AG04449 (cell line): ENCODE measurements at regions not wholly inside any gene's neighbourhood (a gene's known extent, or its start where the extent isn't known, plus 50 kb on each side); places are given as distances from the start of the nearest gene placed in this dataset.
"Not testable (repeated sequence)": the region's sequence is repeated elsewhere in the genome, so short reads cannot be mapped to it uniquely, and the experiment has no call there.

Experiments used
- CTCF ChIA-PET: fragments of 350-600 bp; formaldehyde crosslinking; extraction: SDS; loops from one replicate; lab custom pipeline; 2021; ENCODE audit warnings: antibody characterized with exemption; lab: Yijun Ruan, JAX
- POLR2A ChIA-PET: fragments of 400-600, 350-600 bp; formaldehyde crosslinking; extraction: SDS; loops from one replicate; lab custom pipeline; 2020; ENCODE audit warnings: antibody characterized with exemption, inconsistent platforms; lab: Yijun Ruan, JAX
- DNase-seq: peaks from one replicate; pipeline ENCODE4 v3.0.0-alpha.2; 2010; ENCODE audit warnings: low read depth, low spot score
- H3K4me3 ChIP-seq: 2 replicates; pipeline ENCODE4 v1.5.1; 2011; ENCODE audit warnings: low read depth, mild to moderate bottlenecking, control low read depth, low read length
- CTCF ChIP-seq: IDR thresholded peaks from one replicate; pipeline ENCODE4 v1.5.1; 2011; ENCODE audit warnings: mild to moderate bottlenecking, moderate library complexity, low read length, control low read depth, inconsistent platforms; ENCODE audit not compliant: insufficient read depth; ENCODE audit errors: missing control alignments

- CTCF ChIA-PET = no interaction called here
- POLR2A ChIA-PET = no interaction called here
- DNase-seq = no peak
- H3K4me3 ChIP-seq = no peak overlapping the region
- no peak for TF ChIP-seq CTCF
These were observed 60.6 kb upstream of the EMB start for GRCh38 chr5:50501491-50502228.

GRCh38 chr5:50513028-50513457 lies 72.0 kb upstream of the EMB start:
- POLR2A ChIA-PET, H3K4me3 ChIP-seq, DNase-seq: not testable (repeated sequence)
- CTCF ChIA-PET = interaction anchor here (0.8 to 1.6 kb wide), 4 partner anchors 10 to 18 kb away, joined by 3 to 6 read pairs (median 4); no protein-coding TSS in a partner anchor

- CTCF ChIA-PET, POLR2A ChIA-PET, DNase-seq: not testable (repeated sequence)
These were observed 80.0 kb upstream of the EMB start for GRCh38 chr5:50521060-50521459.

GRCh38 chr5:50527514-50528060 lies 86.5 kb upstream of the EMB start:
- CTCF ChIA-PET = interaction anchor here (0.8 kb wide), 1 partner anchor 14 kb away, joined by 3 read pairs; no protein-coding TSS in a partner anchor
- POLR2A ChIA-PET, DNase-seq, H3K4me3 ChIP-seq: not testable (repeated sequence)

More at GRCh38 chr5:50521060-50521459, 80.0 kb upstream of the EMB start:
- H3K4me3 ChIP-seq = not testable (repeated sequence)

- H3K4me3 ChIP-seq = no peak overlapping the region
- no peak for DNase-seq
- ChIA-PET POLR2A (no interaction called here), CTCF (no interaction called here)
- no peak for TF ChIP-seq CTCF
These were observed 94.3 kb upstream of the EMB start for GRCh38 chr5:50535393-50535792.

- CTCF ChIA-PET, H3K4me3 ChIP-seq, POLR2A ChIA-PET, DNase-seq: not testable (repeated sequence)
These were observed 96.4 kb upstream of the EMB start for GRCh38 chr5:50537534-50537933.

- CTCF ChIA-PET = no interaction called here
These were observed 106.2 kb upstream of the EMB start for GRCh38 chr5:50547303-50547702.

GRCh38 chr5:50550267-50550666 lies 109.2 kb upstream of the EMB start:
- ChIA-PET POLR2A (no interaction called here), CTCF (no interaction called here)
- TF ChIP-seq CTCF = no peak
- H3K4me3 ChIP-seq = no peak overlapping the region
- DNase-seq = no peak

More at GRCh38 chr5:50547303-50547702, 106.2 kb upstream of the EMB start:
- POLR2A ChIA-PET = no interaction called here
- no peak for DNase-seq
- no peak for TF ChIP-seq CTCF
- H3K4me3 ChIP-seq = no peak overlapping the region
